ENCODE measurements at regions not wholly inside any gene's neighbourhood (a gene's known extent, or its start where the extent isn't known, plus 50 kb on each side); places are given as distances from the start of the nearest gene placed in this dataset.

DNA sequence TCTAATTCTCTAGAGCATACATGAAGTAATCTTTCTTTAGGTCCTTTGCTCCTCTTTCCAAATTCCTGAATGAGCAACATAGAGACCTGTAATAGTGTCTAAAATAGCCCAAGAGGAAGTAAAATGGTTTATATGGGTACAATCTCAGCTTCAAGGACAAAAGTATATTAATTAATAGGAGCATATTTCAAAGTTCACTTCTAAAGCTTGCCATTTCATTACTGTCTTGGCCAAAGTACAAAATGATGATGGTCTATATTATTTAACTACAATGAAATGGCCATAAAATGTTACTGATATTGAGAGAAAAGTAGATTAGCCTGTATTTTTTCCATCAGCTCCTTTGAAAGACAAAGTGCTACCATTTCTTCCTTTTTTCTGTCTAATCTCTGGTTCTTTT, 410.4 kb upstream of the NOVA1 start:
- H3K4me3 Mint-ChIP-seq (ENCODE audit: unreplicated experiment): no peak overlapping the region
- TF ChIP-seq, protein P1, sequence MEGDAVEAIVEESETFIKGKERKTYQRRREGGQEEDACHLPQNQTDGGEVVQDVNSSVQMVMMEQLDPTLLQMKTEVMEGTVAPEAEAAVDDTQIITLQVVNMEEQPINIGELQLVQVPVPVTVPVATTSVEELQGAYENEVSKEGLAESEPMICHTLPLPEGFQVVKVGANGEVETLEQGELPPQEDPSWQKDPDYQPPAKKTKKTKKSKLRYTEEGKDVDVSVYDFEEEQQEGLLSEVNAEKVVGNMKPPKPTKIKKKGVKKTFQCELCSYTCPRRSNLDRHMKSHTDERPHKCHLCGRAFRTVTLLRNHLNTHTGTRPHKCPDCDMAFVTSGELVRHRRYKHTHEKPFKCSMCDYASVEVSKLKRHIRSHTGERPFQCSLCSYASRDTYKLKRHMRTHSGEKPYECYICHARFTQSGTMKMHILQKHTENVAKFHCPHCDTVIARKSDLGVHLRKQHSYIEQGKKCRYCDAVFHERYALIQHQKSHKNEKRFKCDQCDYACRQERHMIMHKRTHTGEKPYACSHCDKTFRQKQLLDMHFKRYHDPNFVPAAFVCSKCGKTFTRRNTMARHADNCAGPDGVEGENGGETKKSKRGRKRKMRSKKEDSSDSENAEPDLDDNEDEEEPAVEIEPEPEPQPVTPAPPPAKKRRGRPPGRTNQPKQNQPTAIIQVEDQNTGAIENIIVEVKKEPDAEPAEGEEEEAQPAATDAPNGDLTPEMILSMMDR (IDR thresholded peaks at IDR 0.05): no peak
- peaks cover 7% of the 10 kb centered on the region for H3K9me3 Mint-ChIP-seq (ENCODE audit: unreplicated experiment)
- DNase-seq (ENCODE audit: extremely low spot score, unreplicated experiment): no peak
- no peak overlapping the region for H3K27ac Mint-ChIP-seq (ENCODE audit: unreplicated experiment)
- H3K27me3 Mint-ChIP-seq (ENCODE audit: unreplicated experiment): no peaks in the 10 kb centered on the region
- H3K36me3 Mint-ChIP-seq (ENCODE audit: unreplicated experiment): no peaks in the 10 kb centered on the region
- H3K4me1 Mint-ChIP-seq (ENCODE audit: unreplicated experiment): no peaks in the 10 kb centered on the region

DNA sequence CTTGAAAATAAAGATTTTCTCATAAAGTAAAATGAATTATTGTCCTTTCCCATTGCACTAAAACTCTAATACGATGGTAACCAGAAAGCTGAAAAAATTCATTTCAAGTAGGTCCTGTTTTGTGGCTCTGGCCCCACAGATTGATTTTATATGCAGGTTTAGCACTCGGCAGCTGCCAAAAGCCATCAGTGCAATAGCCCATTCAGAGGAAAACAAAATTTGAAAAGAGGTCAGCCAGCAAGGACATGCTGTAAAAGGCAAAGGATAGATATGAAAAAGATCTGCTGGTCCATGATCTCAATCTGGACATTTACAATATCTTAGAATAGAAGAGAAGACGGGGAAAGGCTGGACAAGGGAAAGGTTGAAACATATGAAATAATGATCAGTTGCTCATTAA, 414.8 kb upstream of the NOVA1 start:
- H3K4me3 Mint-ChIP-seq (ENCODE audit: unreplicated experiment): no peak overlapping the region
- DNase-seq (ENCODE audit: extremely low spot score, unreplicated experiment): no peak
- TF ChIP-seq, protein P1 (IDR thresholded peaks at IDR 0.05): no peak
- H3K27me3 Mint-ChIP-seq (ENCODE audit: unreplicated experiment): no peaks in the 10 kb centered on the region
- peaks cover 7% of the 10 kb centered on the region for H3K9me3 Mint-ChIP-seq (ENCODE audit: unreplicated experiment)
- H3K27ac Mint-ChIP-seq (ENCODE audit: unreplicated experiment): no peak overlapping the region
- H3K36me3 Mint-ChIP-seq (ENCODE audit: unreplicated experiment): no peaks in the 10 kb centered on the region
- no peaks in the 10 kb centered on the region for H3K4me1 Mint-ChIP-seq (ENCODE audit: unreplicated experiment)

DNA sequence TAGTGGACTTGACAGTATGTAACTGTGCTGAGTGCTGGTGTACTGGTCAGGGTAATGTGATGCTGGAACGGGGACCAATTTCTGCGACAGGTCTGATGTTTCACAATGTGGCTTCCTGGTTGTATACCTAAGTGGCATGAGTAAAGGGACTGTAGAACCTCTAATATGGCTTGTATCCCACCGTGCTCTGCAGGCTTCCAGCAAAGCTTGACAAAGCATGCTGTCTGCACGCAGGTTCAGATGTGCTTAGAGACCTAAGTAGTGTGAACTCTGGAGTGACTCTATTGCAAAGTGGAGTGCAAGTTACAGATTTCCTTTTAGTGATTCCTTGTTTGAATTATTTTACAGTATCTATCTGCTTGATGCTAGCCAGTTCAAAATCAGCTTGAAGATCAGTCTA, 415.8 kb upstream of the NOVA1 start:
- H3K4me1 Mint-ChIP-seq (ENCODE audit: unreplicated experiment): no peaks in the 10 kb centered on the region
- H3K27me3 Mint-ChIP-seq (ENCODE audit: unreplicated experiment): no peaks in the 10 kb centered on the region
- no peak overlapping the region for H3K4me3 Mint-ChIP-seq (ENCODE audit: unreplicated experiment)
- no peak for DNase-seq (ENCODE audit: extremely low spot score, unreplicated experiment)
- TF ChIP-seq, protein P1 (IDR thresholded peaks at IDR 0.05): no peak
- no peaks in the 10 kb centered on the region for H3K36me3 Mint-ChIP-seq (ENCODE audit: unreplicated experiment)
- H3K27ac Mint-ChIP-seq (ENCODE audit: unreplicated experiment): no peak overlapping the region
- H3K9me3 Mint-ChIP-seq (ENCODE audit: unreplicated experiment): peaks cover 3% of the 10 kb centered on the region

DNA sequence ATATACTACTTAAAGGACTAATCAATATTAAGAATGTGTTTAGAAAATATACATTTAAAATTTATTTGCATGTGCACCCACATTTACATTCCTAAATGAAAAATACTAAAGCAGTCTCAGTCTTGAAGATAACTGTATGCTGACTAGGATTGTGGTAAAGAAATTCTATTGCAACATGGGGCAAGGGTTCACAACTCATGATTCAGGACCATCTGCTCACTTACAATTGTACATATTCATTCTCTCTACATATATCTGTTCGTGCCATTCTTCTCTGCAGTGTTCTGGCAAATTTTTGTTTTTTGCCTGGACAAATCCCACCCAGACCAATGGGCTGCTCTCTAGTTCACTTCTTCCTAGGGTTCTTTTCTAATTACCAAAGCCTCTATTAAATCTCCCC, 417.2 kb upstream of the NOVA1 start:
- no peak for DNase-seq (ENCODE audit: extremely low spot score, unreplicated experiment)
- Mint-ChIP-seq H3K27me3 (ENCODE audit: unreplicated experiment) (no peaks in the 10 kb centered on the region), H3K4me3 (ENCODE audit: unreplicated experiment) (no peak overlapping the region), H3K27ac (ENCODE audit: unreplicated experiment) (no peak overlapping the region), H3K9me3 (ENCODE audit: unreplicated experiment) (no peaks in the 10 kb centered on the region), H3K4me1 (ENCODE audit: unreplicated experiment) (no peaks in the 10 kb centered on the region), H3K36me3 (ENCODE audit: unreplicated experiment) (no peaks in the 10 kb centered on the region)
- TF ChIP-seq, protein P1 (IDR thresholded peaks at IDR 0.05): no peak

DNA sequence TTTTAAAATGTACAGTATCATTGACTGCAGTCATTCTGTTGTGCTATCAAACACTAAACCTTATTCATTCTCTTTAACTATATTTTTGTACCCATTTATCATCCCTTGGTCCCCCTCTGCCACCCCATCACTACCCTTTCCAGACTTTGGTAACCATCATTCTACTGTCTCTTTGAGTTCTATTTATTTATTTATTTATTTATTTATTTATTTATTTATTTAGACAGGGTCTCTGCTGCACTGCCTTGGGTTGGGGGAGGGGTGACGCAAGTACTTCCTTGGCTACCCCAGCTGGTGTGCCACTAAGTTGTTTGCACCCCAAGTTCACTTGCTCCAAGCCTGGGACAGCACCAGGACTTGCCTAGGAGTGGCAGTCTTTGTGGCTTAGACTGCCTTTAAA, 427.8 kb upstream of the NOVA1 start:
- no peaks in the 10 kb centered on the region for H3K4me1 Mint-ChIP-seq (ENCODE audit: unreplicated experiment)
- H3K4me3 Mint-ChIP-seq (ENCODE audit: unreplicated experiment): no peak overlapping the region
- peaks cover under 1% of the 10 kb centered on the region for H3K27me3 Mint-ChIP-seq (ENCODE audit: unreplicated experiment)
- TF ChIP-seq, protein P1 (IDR thresholded peaks at IDR 0.05): no peak
- H3K27ac Mint-ChIP-seq (ENCODE audit: unreplicated experiment): no peak overlapping the region
- peaks cover 2% of the 10 kb centered on the region for H3K9me3 Mint-ChIP-seq (ENCODE audit: unreplicated experiment)
- DNase-seq (ENCODE audit: extremely low spot score, unreplicated experiment): no peak
- H3K36me3 Mint-ChIP-seq (ENCODE audit: unreplicated experiment): no peaks in the 10 kb centered on the region

Data from osteocyte (in vitro differentiated cells).